Calu3 (cell line): ENCODE measurements at regions not wholly inside any gene's neighbourhood (a gene's known extent, or its start where the extent isn't known, plus 50 kb on each side); places are given as distances from the start of the nearest gene placed in this dataset.

ENCODE experiments used
- BruUV-seq: library from RNA; stranded (reverse); fragments of 400-500 nt; replicated peaks from 2 replicates; lab custom pipeline; 2021; lab: Mats Ljungman, UMichigan
- CTCF ChIA-PET: fragments of 300-600 bp; sonication (Branson Sonifier 250); formaldehyde crosslinking; loops from one replicate; lab custom pipeline; 2022; ENCODE audit warnings: antibody characterized with exemption; lab: Charles Lee
- DNase-seq: peaks from one replicate; pipeline ENCODE4 v3.0.0; 2022
- H3K27ac Mint-ChIP-seq: one replicate; pipeline ENCODE4 v1.8.0; 2022; ENCODE audit warnings: mixed read lengths; ENCODE audit not compliant: unreplicated experiment
- H3K27me3 Mint-ChIP-seq: one replicate; pipeline ENCODE4 v1.8.0; 2022; ENCODE audit warnings: mixed read lengths; ENCODE audit not compliant: unreplicated experiment
- H3K36me3 Mint-ChIP-seq: one replicate; pipeline ENCODE4 v1.8.0; 2022; ENCODE audit warnings: mild to moderate bottlenecking, moderate library complexity, mixed read lengths; ENCODE audit not compliant: insufficient read depth, unreplicated experiment
- H3K4me1 Mint-ChIP-seq: one replicate; pipeline ENCODE4 v1.8.0; 2022; ENCODE audit warnings: mild to moderate bottlenecking, low read depth, mixed read lengths; ENCODE audit not compliant: unreplicated experiment
- H3K4me3 Mint-ChIP-seq: one replicate; pipeline ENCODE4 v1.8.0; 2022; ENCODE audit warnings: mild to moderate bottlenecking, low read depth, moderate library complexity, mixed read lengths; ENCODE audit not compliant: unreplicated experiment
- H3K9me3 Mint-ChIP-seq: one replicate; pipeline ENCODE4 v1.8.0; 2022; ENCODE audit warnings: low read depth, mixed read lengths; ENCODE audit not compliant: unreplicated experiment
- CTCF ChIP-seq: fragments of 200-600 bp; IDR thresholded peaks from one replicate; pipeline ENCODE4 v1.8.0; 2022; ENCODE audit warnings: antibody characterized with exemption; ENCODE audit not compliant: unreplicated experiment
- intact Hi-C: fragments of 100-400 bp; cut with micrococcal nuclease; formaldehyde crosslinking; loops from one replicate; pipeline ENCODE4 v1.10.0; 2022; ENCODE audit not compliant: unreplicated experiment

GRCh38 chrX:30950391-30950790 is 61.3 kb upstream of the TAB3 start:
- intact Hi-C loops: no loop called here
- TF ChIP-seq CTCF: no peak
- H3K27ac Mint-ChIP-seq: no peak overlapping the region
- peaks cover 30% of the 10 kb centered on the region for H3K4me1 Mint-ChIP-seq
- peaks cover 3% of the 10 kb centered on the region for H3K9me3 Mint-ChIP-seq
- H3K4me3 Mint-ChIP-seq: no peak overlapping the region
- H3K27me3 Mint-ChIP-seq: no peaks in the 10 kb centered on the region
- no TSS peak for BruUV-seq
- DNase-seq: no peak
- CTCF ChIA-PET: no interaction called here
- no peaks in the 10 kb centered on the region for H3K36me3 Mint-ChIP-seq

GRCh38 chrX:30949554-30949953 is 60.5 kb upstream of the TAB3 start:
- H3K9me3 Mint-ChIP-seq: peaks cover 3% of the 10 kb centered on the region
- no peaks in the 10 kb centered on the region for H3K36me3 Mint-ChIP-seq
- BruUV-seq: no TSS peak
- H3K27me3 Mint-ChIP-seq: no peaks in the 10 kb centered on the region
- H3K27ac Mint-ChIP-seq: no peak overlapping the region
- H3K4me3 Mint-ChIP-seq: no peak overlapping the region
- peak; percentile 8 for DNase-seq
- H3K4me1 Mint-ChIP-seq: peaks cover 30% of the 10 kb centered on the region
- intact Hi-C loops: no loop called here
- CTCF ChIA-PET: no interaction called here
- TF ChIP-seq CTCF: no peak

DNA sequence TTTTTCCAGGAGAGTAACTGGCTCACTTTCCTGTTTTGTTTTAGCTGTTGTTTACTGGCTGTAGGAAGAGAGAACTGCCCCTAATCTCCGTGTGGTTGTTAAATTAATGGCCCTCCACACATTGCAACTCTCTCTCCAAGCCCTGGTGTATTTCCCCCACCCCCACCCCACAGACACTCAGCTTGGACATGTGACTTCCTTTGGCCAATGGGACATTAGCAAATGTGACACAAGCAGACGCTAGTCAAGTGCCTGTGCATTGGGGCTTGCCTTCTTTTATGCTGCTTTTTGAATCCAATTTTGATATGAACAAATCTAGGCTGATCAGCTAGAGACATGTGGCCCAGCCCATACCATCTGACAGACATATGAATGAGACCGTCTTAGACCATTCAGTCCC is 59.6 kb upstream of the TAB3 start:
- H3K27ac Mint-ChIP-seq: no peak overlapping the region
- H3K27me3 Mint-ChIP-seq: no peaks in the 10 kb centered on the region
- no peaks in the 10 kb centered on the region for H3K36me3 Mint-ChIP-seq
- H3K4me1 Mint-ChIP-seq: peaks cover 39% of the 10 kb centered on the region
- intact Hi-C loops: no loop called here
- DNase-seq: no peak
- TF ChIP-seq CTCF: no peak
- H3K9me3 Mint-ChIP-seq: peaks cover 3% of the 10 kb centered on the region
- CTCF ChIA-PET: interaction anchor here (0.7 kb wide), 1 partner anchor 16 kb away, joined by 3 read pairs; no protein-coding TSS in a partner anchor
- BruUV-seq: no TSS peak
- no peak overlapping the region for H3K4me3 Mint-ChIP-seq

DNA sequence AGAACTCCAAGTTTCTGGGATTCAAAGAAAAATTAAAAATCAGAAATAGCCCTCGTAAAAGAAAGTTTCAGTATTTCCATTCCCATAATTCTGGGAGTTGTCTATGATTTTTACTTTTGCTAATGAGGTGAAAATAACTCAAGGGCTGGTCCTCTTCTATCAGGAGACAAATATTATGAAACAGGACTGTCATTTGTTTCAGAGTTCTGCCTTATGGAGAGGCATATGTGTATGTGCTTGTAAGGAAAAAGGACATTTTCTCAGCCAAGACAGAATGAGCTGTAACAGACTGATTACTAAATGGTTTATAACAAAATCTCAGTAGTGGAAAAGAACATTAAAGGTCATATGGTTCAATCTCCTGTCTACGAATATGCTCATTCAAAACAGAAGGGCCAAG is 59.0 kb upstream of the TAB3 start:
- H3K27ac Mint-ChIP-seq: no peak overlapping the region
- no TSS peak for BruUV-seq
- TF ChIP-seq CTCF: no peak
- H3K4me3 Mint-ChIP-seq: no peak overlapping the region
- no peak for DNase-seq
- intact Hi-C loops: no loop called here
- CTCF ChIA-PET: no interaction called here
- peaks cover 42% of the 10 kb centered on the region for H3K4me1 Mint-ChIP-seq
- no peaks in the 10 kb centered on the region for H3K36me3 Mint-ChIP-seq
- H3K27me3 Mint-ChIP-seq: no peaks in the 10 kb centered on the region
- peaks cover 3% of the 10 kb centered on the region for H3K9me3 Mint-ChIP-seq

GRCh38 chrX:30943984-30944383 is 54.9 kb upstream of the TAB3 start:
- intact Hi-C loops: no loop called here
- peaks cover 2% of the 10 kb centered on the region for H3K9me3 Mint-ChIP-seq
- TF ChIP-seq CTCF: no peak
- no TSS peak for BruUV-seq
- H3K27ac Mint-ChIP-seq: no peak overlapping the region
- peaks cover 30% of the 10 kb centered on the region for H3K4me1 Mint-ChIP-seq
- CTCF ChIA-PET: no interaction called here
- no peak for DNase-seq
- no peaks in the 10 kb centered on the region for H3K27me3 Mint-ChIP-seq
- no peak overlapping the region for H3K4me3 Mint-ChIP-seq
- H3K36me3 Mint-ChIP-seq: no peaks in the 10 kb centered on the region
